ENCODE measurements at regions not wholly inside any gene's neighbourhood (a gene's known extent, or its start where the extent isn't known, plus 50 kb on each side); places are given as distances from the start of the nearest gene placed in this dataset.

DNA sequence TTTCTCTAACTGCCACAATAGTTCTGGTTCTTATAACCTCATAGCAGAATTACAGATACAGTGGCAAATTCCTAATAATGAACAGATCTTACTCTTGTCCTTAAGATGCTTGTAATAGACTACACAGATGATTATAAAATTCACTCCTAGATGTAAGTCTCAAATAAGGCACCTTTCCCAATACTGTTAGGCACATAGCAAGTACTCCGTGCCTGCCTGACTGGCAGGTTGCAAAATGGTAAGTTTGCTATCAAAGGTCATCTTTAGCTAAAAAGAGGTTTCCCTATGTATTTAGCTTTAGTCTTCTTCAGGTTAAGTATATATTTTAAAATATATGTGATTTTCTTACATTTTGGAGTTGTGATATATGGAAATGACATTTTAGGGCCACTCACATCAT lies 50.4 kb upstream of the FHIP2A start:
- Histone ChIP-seq H3K4me1 (no peaks in the 10 kb centered on the region), H3K27me3 (no peaks in the 10 kb centered on the region), H3K9me3 (no peaks in the 10 kb centered on the region), H3K36me3 (no peaks in the 10 kb centered on the region), H3K4me3 (ENCODE audit: low read depth, low read length) (no peak overlapping the region)
- TF ChIP-seq, protein P1, sequence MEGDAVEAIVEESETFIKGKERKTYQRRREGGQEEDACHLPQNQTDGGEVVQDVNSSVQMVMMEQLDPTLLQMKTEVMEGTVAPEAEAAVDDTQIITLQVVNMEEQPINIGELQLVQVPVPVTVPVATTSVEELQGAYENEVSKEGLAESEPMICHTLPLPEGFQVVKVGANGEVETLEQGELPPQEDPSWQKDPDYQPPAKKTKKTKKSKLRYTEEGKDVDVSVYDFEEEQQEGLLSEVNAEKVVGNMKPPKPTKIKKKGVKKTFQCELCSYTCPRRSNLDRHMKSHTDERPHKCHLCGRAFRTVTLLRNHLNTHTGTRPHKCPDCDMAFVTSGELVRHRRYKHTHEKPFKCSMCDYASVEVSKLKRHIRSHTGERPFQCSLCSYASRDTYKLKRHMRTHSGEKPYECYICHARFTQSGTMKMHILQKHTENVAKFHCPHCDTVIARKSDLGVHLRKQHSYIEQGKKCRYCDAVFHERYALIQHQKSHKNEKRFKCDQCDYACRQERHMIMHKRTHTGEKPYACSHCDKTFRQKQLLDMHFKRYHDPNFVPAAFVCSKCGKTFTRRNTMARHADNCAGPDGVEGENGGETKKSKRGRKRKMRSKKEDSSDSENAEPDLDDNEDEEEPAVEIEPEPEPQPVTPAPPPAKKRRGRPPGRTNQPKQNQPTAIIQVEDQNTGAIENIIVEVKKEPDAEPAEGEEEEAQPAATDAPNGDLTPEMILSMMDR (IDR thresholded peaks at IDR 0.05; ENCODE audit: low read depth, low read length), result no peak
- no peak for DNase-seq

GRCh38 chr10:114771749-114772148 lies 49.8 kb upstream of the FHIP2A start:
- Histone ChIP-seq H3K4me3 (ENCODE audit: low read depth, low read length) (no peak overlapping the region), H3K27me3 (no peaks in the 10 kb centered on the region), H3K9me3 (no peaks in the 10 kb centered on the region), H3K4me1 (no peaks in the 10 kb centered on the region), H3K36me3 (no peaks in the 10 kb centered on the region)
- no peak for DNase-seq
- TF ChIP-seq, protein P1 (IDR thresholded peaks at IDR 0.05; ENCODE audit: low read depth, low read length), result no peak
